ENCODE measurements at regions not wholly inside any gene's neighbourhood (a gene's known extent, or its start where the extent isn't known, plus 50 kb on each side); places are given as distances from the start of the nearest gene placed in this dataset.
"Not testable (repeated sequence)": the region's sequence is repeated elsewhere in the genome, so short reads cannot be mapped to it uniquely, and the experiment has no call there.

GRCh38 chr7:42720991-42721796 lies 190.7 kb downstream of the C7orf25 start:
- DNase-seq, result no peak

GRCh38 chr7:42720012-42720411 lies 191.9 kb downstream of the C7orf25 start:
- DNase-seq, result no peak

- DNase-seq, result not testable (repeated sequence)
These were observed 193.4 kb downstream of the C7orf25 start for GRCh38 chr7:42718466-42718865.

- DNase-seq, result no peak
These were observed 197.5 kb downstream of the C7orf25 start for GRCh38 chr7:42714356-42714755.

GRCh38 chr7:42709284-42709683 lies 202.6 kb downstream of the C7orf25 start:
- no peak for DNase-seq

GRCh38 chr7:42704710-42705109 lies 207.2 kb downstream of the C7orf25 start:
- no peak for DNase-seq

GRCh38 chr7:42702647-42703046 lies 209.2 kb downstream of the C7orf25 start:
- no peak for DNase-seq

- no peak for DNase-seq
These were observed 211.2 kb downstream of the C7orf25 start for GRCh38 chr7:42700406-42701327.

- DNase-seq, result no peak
These were observed 212.3 kb downstream of the C7orf25 start for GRCh38 chr7:42699380-42700178.

GRCh38 chr7:42698600-42699374 lies 213.1 kb downstream of the C7orf25 start:
- DNase-seq, result no peak

GRCh38 chr7:42694894-42695507 lies 216.9 kb downstream of the C7orf25 start:
- no peak for DNase-seq

- DNase-seq, result no peak
These were observed 218.1 kb downstream of the C7orf25 start for GRCh38 chr7:42693722-42694121.

GRCh38 chr7:42692621-42693020 lies 219.2 kb downstream of the C7orf25 start:
- DNase-seq, result no peak

GRCh38 chr7:42690794-42691639 lies 220.9 kb downstream of the C7orf25 start:
- no peak for DNase-seq

GRCh38 chr7:42689626-42690025 lies 222.2 kb downstream of the C7orf25 start:
- no peak for DNase-seq

GRCh38 chr7:42688056-42688371 lies 223.9 kb downstream of the C7orf25 start:
- DNase-seq, result no peak

- no peak for DNase-seq
These were observed 224.4 kb downstream of the C7orf25 start for GRCh38 chr7:42687211-42688055.

- DNase-seq, result no peak
These were observed 225.2 kb downstream of the C7orf25 start for GRCh38 chr7:42686594-42687156.

GRCh38 chr7:42685911-42686310 lies 226.0 kb downstream of the C7orf25 start:
- no peak for DNase-seq
